Neural cell (in vitro differentiated cells): ENCODE measurements at regions not wholly inside any gene's neighbourhood (a gene's known extent, or its start where the extent isn't known, plus 50 kb on each side); places are given as distances from the start of the nearest gene placed in this dataset.

ENCODE experiments used
- H2AFZ ChIP-seq: fragments of 200-600, 300-800 bp; sonication (generic), shearing (Covaris generic); 2 replicates; pipeline ENCODE4 v1.6.0; 2014; ENCODE audit warnings: low read depth, mild to moderate bottlenecking, antibody characterized with exemption, low read length, moderate library complexity
- H3F3A ChIP-seq: fragments of 200-600 bp; shearing (Covaris generic); 2 replicates; pipeline ENCODE4 v1.6.1; 2016; ENCODE audit warnings: mild to moderate bottlenecking, moderate library complexity, mixed read lengths, antibody characterized with exemption, low read length; ENCODE audit not compliant: insufficient read depth, poor library complexity, severe bottlenecking
- H3K27ac ChIP-seq: fragments of 200-600, 300-800 bp; sonication (generic), shearing (Covaris generic); 2 replicates; pipeline ENCODE4 v1.5.1; 2014; ENCODE audit warnings: mild to moderate bottlenecking, low read length, moderate library complexity
- H3K27me3 ChIP-seq: fragments of 300-800, 200-600 bp; sonication (generic), shearing (Covaris generic); 2 replicates; pipeline ENCODE4 v1.6.0; 2014; ENCODE audit warnings: mild to moderate bottlenecking, low read depth, low read length, moderate library complexity; ENCODE audit not compliant: insufficient read depth
- H3K36me3 ChIP-seq: fragments of 300-800, 200-600 bp; sonication (generic), shearing (Covaris generic); 2 replicates; pipeline ENCODE4 v1.5.1; 2014; ENCODE audit warnings: mild to moderate bottlenecking, antibody characterized with exemption, low read length, moderate library complexity; ENCODE audit not compliant: insufficient read depth
- H3K4me2 ChIP-seq: fragments of 300-800, 200-600 bp; sonication (generic), shearing (Covaris generic); 2 replicates; pipeline ENCODE4 v1.6.0; 2014; ENCODE audit warnings: mild to moderate bottlenecking, low read length
- H3K4me3 ChIP-seq: fragments of 300-800, 200-600 bp; sonication (generic), shearing (Covaris generic); 2 replicates; pipeline ENCODE4 v1.5.1; 2014; ENCODE audit warnings: mild to moderate bottlenecking, low read length, moderate library complexity
- H3K79me2 ChIP-seq: fragments of 200-600 bp; shearing (Covaris generic); replicated peaks from 2 replicates; pipeline ENCODE4 v1.6.0; 2014; ENCODE audit warnings: mild to moderate bottlenecking, low read length, moderate library complexity; ENCODE audit not compliant: insufficient read depth
- H3K9ac ChIP-seq: fragments of 300-800, 200-600 bp; sonication (generic), shearing (Covaris generic); 2 replicates; pipeline ENCODE4 v1.6.1; 2016; ENCODE audit warnings: mild to moderate bottlenecking, low read length, mixed read lengths
- H3K9me2 ChIP-seq: fragments of 200-600 bp; shearing (Covaris generic); 2 replicates; pipeline ENCODE4 v1.6.1; 2016; ENCODE audit warnings: mild to moderate bottlenecking, low read length, mixed read lengths; ENCODE audit not compliant: insufficient read depth
- H3K9me3 ChIP-seq: fragments of 200-600, 300-800 bp; sonication (generic), shearing (Covaris generic); 2 replicates; pipeline ENCODE4 v1.6.1; 2016; ENCODE audit warnings: mild to moderate bottlenecking, mixed run types, low read length, moderate library complexity, mixed read lengths
- H4K20me1 ChIP-seq: fragments of 200-600 bp; shearing (Covaris generic); 2 replicates; pipeline ENCODE4 v1.6.1; 2016; ENCODE audit warnings: mild to moderate bottlenecking, mixed run types; ENCODE audit not compliant: insufficient read depth
- CTCF ChIP-seq: fragments of 450-650 bp; IDR thresholded peaks from 2 replicates; pipeline ENCODE4 v1.5.1; 2014; ENCODE audit warnings: antibody characterized with exemption, mild to moderate bottlenecking, moderate library complexity; ENCODE audit not compliant: poor library complexity, severe bottlenecking
- EP300 ChIP-seq: fragments of 450-650 bp; conservative IDR thresholded peaks from 2 replicates; pipeline ENCODE4 v1.6.1; 2014; ENCODE audit warnings: antibody characterized with exemption, mild to moderate bottlenecking, moderate library complexity; ENCODE audit not compliant: poor library complexity, severe bottlenecking
- EZH2 ChIP-seq: fragments of 200-600, 300-800 bp; shearing (Covaris generic), sonication (generic); IDR thresholded peaks from 2 replicates; pipeline ENCODE4 v1.6.1; 2014; ENCODE audit warnings: antibody characterized with exemption, low read length, borderline replicate concordance, mild to moderate bottlenecking; ENCODE audit not compliant: insufficient read depth, poor library complexity, severe bottlenecking
- MXI1 ChIP-seq: fragments of 450-650 bp; conservative IDR thresholded peaks from 2 replicates; pipeline ENCODE4 v1.6.1; 2014; ENCODE audit warnings: antibody characterized with exemption, mild to moderate bottlenecking; ENCODE audit not compliant: poor library complexity, severe bottlenecking
- POLR2AphosphoS5 ChIP-seq: IDR thresholded peaks from 2 replicates; pipeline ENCODE4 v1.6.1; 2012
- RAD21 ChIP-seq: fragments of 450-650 bp; conservative IDR thresholded peaks from 2 replicates; pipeline ENCODE4 v1.6.1; 2014; ENCODE audit warnings: antibody characterized with exemption, mild to moderate bottlenecking, moderate library complexity
- REST ChIP-seq: IDR thresholded peaks from 2 replicates; pipeline ENCODE4 v1.6.1; 2012; ENCODE audit warnings: borderline replicate concordance
- SMC3 ChIP-seq: fragments of 450-650 bp; conservative IDR thresholded peaks from 2 replicates; pipeline ENCODE4 v1.6.1; 2014; ENCODE audit warnings: antibody characterized with exemption, mild to moderate bottlenecking, moderate library complexity; ENCODE audit not compliant: poor library complexity
- TAF1 ChIP-seq: IDR thresholded peaks from 2 replicates; pipeline ENCODE4 v1.6.1; 2012; ENCODE audit warnings: low read depth

GRCh38 chr11:111045874-111046273 lies 199.7 kb upstream of the POU2AF2 start:
- TF ChIP-seq EP300 (no peak), MXI1 (no peak), CTCF (no peak), EZH2 (no peak), TAF1 (no peak)
- no peak overlapping the region for H2AFZ ChIP-seq

GRCh38 chr11:111045407-111045803 lies 200.1 kb upstream of the POU2AF2 start:
- Histone ChIP-seq H3K79me2 (no peaks in the 10 kb centered on the region), H3K9me3 (no peaks in the 10 kb centered on the region), H3K27ac (no peak overlapping the region), H4K20me1 (no peaks in the 10 kb centered on the region), H3K9me2 (no peaks in the 10 kb centered on the region), H3K4me2 (no peak overlapping the region), H3K9ac (no peak overlapping the region), H3F3A (no peaks in the 10 kb centered on the region), H3K4me3 (no peak overlapping the region), H3K27me3 (no peaks in the 10 kb centered on the region), H2AFZ (no peak overlapping the region), H3K36me3 (no peaks in the 10 kb centered on the region)
- no peak for TF ChIP-seq REST
- TF ChIP-seq EZH2 = no peak
- no peak for TF ChIP-seq TAF1
- no peak for TF ChIP-seq MXI1
- no peak for TF ChIP-seq POLR2AphosphoS5
- TF ChIP-seq RAD21 = no peak
- no peak for TF ChIP-seq CTCF
- no peak for TF ChIP-seq SMC3
- no peak for TF ChIP-seq EP300

More at GRCh38 chr11:111045874-111046273, 199.7 kb upstream of the POU2AF2 start:
- Histone ChIP-seq H3K9me2 (no peaks in the 10 kb centered on the region), H3K79me2 (no peaks in the 10 kb centered on the region), H3K4me3 (no peak overlapping the region), H3F3A (no peaks in the 10 kb centered on the region), H3K36me3 (no peaks in the 10 kb centered on the region), H3K9me3 (no peaks in the 10 kb centered on the region), H3K27me3 (no peaks in the 10 kb centered on the region), H3K9ac (no peak overlapping the region), H3K4me2 (no peak overlapping the region), H3K27ac (no peak overlapping the region), H4K20me1 (no peaks in the 10 kb centered on the region)
